B cell (primary cell): ENCODE measurements at regions not wholly inside any gene's neighbourhood (a gene's known extent, or its start where the extent isn't known, plus 50 kb on each side); places are given as distances from the start of the nearest gene placed in this dataset.

Experiments used
- ATAC-seq: fragments of 200-7000 bp; cut with Tn5 transposase; one replicate; pipeline ENCODE4 v1.10.0; 2021; ENCODE audit warnings: low read depth, mild to moderate bottlenecking, moderate number of reproducible peaks, moderate library complexity
- CTCF ChIA-PET: fragments of 350-600 bp; sonication (Branson Sonifier 250); formaldehyde crosslinking; loops from one replicate; lab custom pipeline; 2021; ENCODE audit warnings: antibody characterized with exemption, inconsistent platforms; lab: Charles Lee
- POLR2A ChIA-PET: fragments of 350-600 bp; sonication (Branson Sonifier 250); formaldehyde crosslinking; loops from one replicate; lab custom pipeline; 2021; ENCODE audit warnings: antibody characterized with exemption; lab: Charles Lee
- DNase-seq: peaks from one replicate; pipeline ENCODE4 v3.0.0; 2013
- H2AFZ ChIP-seq: 2 replicates; pipeline ENCODE4 v1.6.1; 2012; ENCODE audit warnings: mild to moderate bottlenecking, low read depth, low read length; ENCODE audit not compliant: insufficient read depth, poor library complexity, severe bottlenecking
- H3K27ac ChIP-seq, 2 donors: 1 replicate in 1 of 2; 2 replicates in 1 of 2; pipeline ENCODE4 v1.5.1; 2012 to 2013; ENCODE audit warnings: low read length in 2 of 2, mild to moderate bottlenecking in 2 of 2, moderate library complexity in 1 of 2
- H3K27me3 ChIP-seq, 4 experiments: fragments of 200-600 bp in 1 of 4; sonication (generic) in 1 of 4; replicated peaks in 1 of 4; 1 replicate in 2 of 4; 2 replicates in 2 of 4; pipeline versions ENCODE4 v1.6.1 to v1.7.0; 2013 to 2016; ENCODE audit warnings: low read length in 3 of 4, mild to moderate bottlenecking in 2 of 4, mixed read lengths in 1 of 4, moderate library complexity in 1 of 4; ENCODE audit not compliant: insufficient read depth in 4 of 4, control insufficient read depth in 3 of 4; ENCODE audit errors: control extremely low read depth in 1 of 4
- H3K36me3 ChIP-seq, 2 experiments: replicated peaks in 1 of 2; 1 replicate in 1 of 2; 2 replicates in 1 of 2; pipeline versions ENCODE4 v1.6.1 to v1.7.1; 2013; ENCODE audit warnings: low read length in 1 of 2; ENCODE audit not compliant: insufficient read depth in 2 of 2, control insufficient read depth in 1 of 2; ENCODE audit errors: control extremely low read depth in 1 of 2, extremely low read depth in 1 of 2
- H3K4me1 ChIP-seq, 2 donors: fragments of 200-600 bp in 1 of 2; sonication (generic) in 1 of 2; 1 replicate in 1 of 2; 2 replicates in 1 of 2; pipeline versions ENCODE4 v1.5.1 to v1.6.1; 2013 to 2017; ENCODE audit warnings: low read length in 2 of 2; ENCODE audit not compliant: control insufficient read depth in 2 of 2, insufficient read depth in 2 of 2
- H3K4me2 ChIP-seq: replicated peaks from 2 replicates; pipeline ENCODE3; 2012; ENCODE audit warnings: mild to moderate bottlenecking, low read depth, low read length; ENCODE audit not compliant: poor library complexity, severe bottlenecking
- H3K4me3 ChIP-seq, 5 experiments: fragments of 200-600 bp in 1 of 5; sonication (generic) in 1 of 5; 1 replicate in 3 of 5; 2 replicates in 2 of 5; pipeline versions ENCODE4 v1.5.1 to v1.7.0; 2011 to 2016; ENCODE audit warnings: low read length in 4 of 5, mild to moderate bottlenecking in 4 of 5, low read depth in 2 of 5, control low read depth in 1 of 5, moderate library complexity in 1 of 5; ENCODE audit not compliant: insufficient read depth in 1 of 5; ENCODE audit errors: control extremely low read depth in 1 of 5, extremely low read depth in 1 of 5
- H3K79me2 ChIP-seq: fragments of 200-600 bp; sonication (generic); one replicate; pipeline ENCODE4 v1.6.0; 2016; ENCODE audit warnings: low read length; ENCODE audit not compliant: control insufficient read depth, insufficient read depth
- H3K9ac ChIP-seq: fragments of 200-600 bp; sonication (generic); 2 replicates; pipeline ENCODE4 v1.6.1; 2017; ENCODE audit warnings: mild to moderate bottlenecking, low read length, moderate library complexity
- H3K9me3 ChIP-seq, 3 donors: one replicate each; pipeline versions ENCODE4 v1.6.1 to v1.7.1; 2013; ENCODE audit warnings: low read length in 2 of 3; ENCODE audit not compliant: control insufficient read depth in 2 of 3, insufficient read depth in 1 of 3; ENCODE audit errors: control extremely low read depth in 1 of 3
- H4K20me1 ChIP-seq: 2 replicates; pipeline ENCODE4 v1.6.0; 2012; ENCODE audit warnings: mild to moderate bottlenecking, low read length; ENCODE audit not compliant: insufficient read depth, control insufficient read depth, poor library complexity, severe bottlenecking
- H3K27ac Mint-ChIP-seq: one replicate; pipeline ENCODE4 v1.8.0; 2021; ENCODE audit warnings: mixed read lengths
- H3K27me3 Mint-ChIP-seq: one replicate; pipeline ENCODE4 v1.8.0; 2021; ENCODE audit warnings: mixed read lengths
- H3K4me1 Mint-ChIP-seq: one replicate; pipeline ENCODE4 v1.8.0; 2021; ENCODE audit warnings: mixed read lengths
- H3K4me3 Mint-ChIP-seq: one replicate; pipeline ENCODE4 v1.8.0; 2021; ENCODE audit warnings: mixed read lengths
- H3K9me3 Mint-ChIP-seq: one replicate; pipeline ENCODE4 v1.8.0; 2022; ENCODE audit warnings: mixed read lengths; ENCODE audit not compliant: insufficient read depth
- CTCF ChIP-seq: fragments of 200-600 bp; IDR thresholded peaks from one replicate; pipeline ENCODE4 v1.8.0; 2022; ENCODE audit warnings: antibody characterized with exemption, mild to moderate bottlenecking
- EZH2 ChIP-seq: IDR thresholded peaks from 2 replicates; pipeline ENCODE4 v1.6.1; 2012; ENCODE audit warnings: borderline replicate concordance, low read depth, mild to moderate bottlenecking, moderate library complexity, low read length; ENCODE audit not compliant: insufficient read depth, poor library complexity, severe bottlenecking
- WGBS: methylation state at CpG from one replicate; pipeline ENCODE4 v1.1.5; 2013; ENCODE audit warnings: missing lambda C conversion rate; ENCODE audit not compliant: insufficient coverage; 5-methylcytosine and 5-hydroxymethylcytosine counted together
- intact Hi-C: fragments of 100-400 bp; cut with micrococcal nuclease; formaldehyde crosslinking; loops from one replicate; pipeline ENCODE4 v1.10.0; 2022

- POLR2A ChIA-PET, result no interaction called here
- Histone ChIP-seq H3K9me3 (no peaks in the 10 kb centered on the region), H3K27me3 (peaks cover 0 to 11% (median 0%) of the 10 kb centered on the region in 4 experiments), H3K4me1 (peaks cover 7 to 15% of the 10 kb centered on the region in 2 donors), H3K79me2 (no peaks in the 10 kb centered on the region), H3K36me3 (no peaks in the 10 kb centered on the region), H3K9ac (no peak overlapping the region), H2AFZ (peak overlapping the region; percentile 58), H3K4me3 (peak overlapping the region in 1 of 5 experiments; percentile 14), H3K4me2 (peak overlapping the region; percentile 56), H3K27ac (no peak overlapping the region), H4K20me1 (no peaks in the 10 kb centered on the region)
- Mint-ChIP-seq H3K4me1 (peaks cover 15% of the 10 kb centered on the region), H3K27me3 (peaks cover 49% of the 10 kb centered on the region), H3K4me3 (peak overlapping the region; percentile 73), H3K9me3 (no peaks in the 10 kb centered on the region), H3K27ac (no peak overlapping the region)
- ATAC-seq (peak; percentile 7), DNase-seq (no peak)
- CTCF ChIA-PET, result interaction anchor here (1.5 kb wide), 1 partner anchor 49 kb away, joined by 3 read pairs; no protein-coding TSS in a partner anchor
- TF ChIP-seq EZH2 (no peak), CTCF (no peak)
- 2% methylated on average over 56 of the region's 58 CpGs for WGBS
- intact Hi-C loops, result no loop called here
These were observed 71.9 kb upstream of the GRAMD1B start for GRCh38 chr11:123357990-123358827.

DNA sequence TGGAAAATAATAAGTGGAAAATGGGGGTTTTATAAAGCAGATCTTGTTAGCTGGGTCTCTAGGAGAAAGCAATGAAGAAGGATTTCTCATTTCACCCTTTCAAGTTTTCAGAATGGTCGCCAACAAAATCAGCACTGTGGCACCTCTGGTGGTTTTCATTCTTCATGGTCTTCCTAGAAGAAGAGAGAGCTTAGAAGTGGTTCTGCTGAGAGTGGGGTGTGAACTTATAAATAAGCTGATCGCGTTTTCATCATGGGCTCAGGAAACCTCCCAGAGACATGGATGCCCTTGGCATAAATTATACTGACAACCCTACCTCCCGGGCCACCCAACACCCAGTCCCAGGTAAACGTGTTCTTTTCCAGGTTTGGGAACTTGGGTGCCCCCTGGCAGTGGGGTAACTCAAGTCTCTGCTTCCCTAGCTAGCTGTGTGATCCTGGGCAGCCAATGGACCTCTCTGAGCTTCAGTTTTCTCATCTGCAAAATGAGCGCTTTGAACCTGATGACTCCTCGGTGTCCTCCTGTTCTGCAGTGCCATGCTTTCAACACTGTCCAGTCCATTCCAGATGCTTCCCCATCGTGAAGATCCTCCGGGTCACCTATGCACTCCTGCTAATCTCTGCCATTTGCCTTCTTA lies 72.6 kb upstream of the GRAMD1B start:
- Mint-ChIP-seq H3K9me3 (no peaks in the 10 kb centered on the region), H3K27ac (no peak overlapping the region), H3K4me1 (peaks cover 9% of the 10 kb centered on the region), H3K4me3 (peak overlapping the region; percentile 73), H3K27me3 (peaks cover 45% of the 10 kb centered on the region)
- Histone ChIP-seq H3K79me2 (no peaks in the 10 kb centered on the region), H3K9ac (no peak overlapping the region), H3K4me1 (peaks cover 3 to 11% of the 10 kb centered on the region in 2 donors), H3K27me3 (peaks cover 0 to 11% (median 0%) of the 10 kb centered on the region in 4 experiments), H4K20me1 (no peaks in the 10 kb centered on the region), H3K4me3 (peak overlapping the region in 1 of 5 experiments; percentile 14), H3K4me2 (peak overlapping the region; percentile 56), H3K9me3 (no peaks in the 10 kb centered on the region), H3K36me3 (no peaks in the 10 kb centered on the region), H3K27ac (no peak overlapping the region), H2AFZ (no peak overlapping the region)
- TF ChIP-seq EZH2 (no peak), CTCF (no peak)
- POLR2A ChIA-PET, result no interaction called here
- CTCF ChIA-PET, result no interaction called here
- DNase-seq, result no peak
- ATAC-seq, result no peak
- intact Hi-C loops, result no loop called here
- WGBS, result 48% methylated on average over 6 of the region's 9 CpGs
